Cardiac muscle cell (in vitro differentiated cells and primary cell): ENCODE measurements at regions not wholly inside any gene's neighbourhood (a gene's known extent, or its start where the extent isn't known, plus 50 kb on each side); places are given as distances from the start of the nearest gene placed in this dataset.
"Not testable (repeated sequence)": the region's sequence is repeated elsewhere in the genome, so short reads cannot be mapped to it uniquely, and the experiment has no call there.

Source experiments
- DNase-seq, 2 donors: peaks; one replicate each; pipeline versions ENCODE4 v3.0.0 to v3.0.0-alpha.2; 2010 to 2017; ENCODE audit warnings: low read depth in 1 of 2, low spot score in 1 of 2
- H3K27ac ChIP-seq: fragments of 200-600 bp; sonication (generic); 2 replicates; pipeline ENCODE4 v1.5.1; 2016
- H3K27me3 ChIP-seq: fragments of 200-600 bp; sonication (generic); 2 replicates; pipeline ENCODE4 v1.6.0; 2016; ENCODE audit warnings: control low read depth
- H3K36me3 ChIP-seq: fragments of 200-600 bp; sonication (generic); 2 replicates; pipeline ENCODE4 v1.5.1; 2016; ENCODE audit warnings: control low read depth
- H3K4me1 ChIP-seq: fragments of 200-600 bp; sonication (generic); 2 replicates; pipeline ENCODE4 v1.8.1; 2017; ENCODE audit warnings: low read depth, mild to moderate bottlenecking, mixed run types
- H3K4me3 ChIP-seq: fragments of 200-600 bp; sonication (generic); 2 replicates; pipeline ENCODE4 v1.5.1; 2016; ENCODE audit warnings: mild to moderate bottlenecking
- H3K9me3 ChIP-seq: fragments of 200-600 bp; sonication (generic); 2 replicates; pipeline ENCODE4 v1.5.1; 2017; ENCODE audit warnings: low read depth, mild to moderate bottlenecking, control low read depth
- TF ChIP-seq, protein P1 (sequence below): IDR thresholded peaks from 2 replicates; pipeline ENCODE4 v1.5.1; 2012; ENCODE audit warnings: low read depth, mild to moderate bottlenecking, low read length

GRCh38 chr14:45893127-45893526 lies 640.1 kb upstream of the MIS18BP1 start:
- Histone ChIP-seq H3K27me3 (no peaks in the 10 kb centered on the region), H3K9me3 (no peaks in the 10 kb centered on the region), H3K4me1 (peaks cover 16% of the 10 kb centered on the region), H3K27ac (no peak overlapping the region), H3K4me3 (no peak overlapping the region), H3K36me3 (no peaks in the 10 kb centered on the region)
- TF ChIP-seq, protein P1, sequence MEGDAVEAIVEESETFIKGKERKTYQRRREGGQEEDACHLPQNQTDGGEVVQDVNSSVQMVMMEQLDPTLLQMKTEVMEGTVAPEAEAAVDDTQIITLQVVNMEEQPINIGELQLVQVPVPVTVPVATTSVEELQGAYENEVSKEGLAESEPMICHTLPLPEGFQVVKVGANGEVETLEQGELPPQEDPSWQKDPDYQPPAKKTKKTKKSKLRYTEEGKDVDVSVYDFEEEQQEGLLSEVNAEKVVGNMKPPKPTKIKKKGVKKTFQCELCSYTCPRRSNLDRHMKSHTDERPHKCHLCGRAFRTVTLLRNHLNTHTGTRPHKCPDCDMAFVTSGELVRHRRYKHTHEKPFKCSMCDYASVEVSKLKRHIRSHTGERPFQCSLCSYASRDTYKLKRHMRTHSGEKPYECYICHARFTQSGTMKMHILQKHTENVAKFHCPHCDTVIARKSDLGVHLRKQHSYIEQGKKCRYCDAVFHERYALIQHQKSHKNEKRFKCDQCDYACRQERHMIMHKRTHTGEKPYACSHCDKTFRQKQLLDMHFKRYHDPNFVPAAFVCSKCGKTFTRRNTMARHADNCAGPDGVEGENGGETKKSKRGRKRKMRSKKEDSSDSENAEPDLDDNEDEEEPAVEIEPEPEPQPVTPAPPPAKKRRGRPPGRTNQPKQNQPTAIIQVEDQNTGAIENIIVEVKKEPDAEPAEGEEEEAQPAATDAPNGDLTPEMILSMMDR: no peak
- DNase-seq: no peak

GRCh38 chr14:45891417-45892080 lies 638.5 kb upstream of the MIS18BP1 start:
- peak in 1 of 2 donors; percentile 28 for DNase-seq
- H3K27ac ChIP-seq: no peak overlapping the region
- H3K4me3 ChIP-seq: no peak overlapping the region
- no peaks in the 10 kb centered on the region for H3K36me3 ChIP-seq
- peaks cover 7% of the 10 kb centered on the region for H3K4me1 ChIP-seq
- H3K9me3 ChIP-seq: no peaks in the 10 kb centered on the region
- TF ChIP-seq, protein P1: no peak
- H3K27me3 ChIP-seq: no peaks in the 10 kb centered on the region

GRCh38 chr14:45888766-45889285 lies 635.8 kb upstream of the MIS18BP1 start:
- not testable (repeated sequence) for H3K36me3 ChIP-seq, H3K4me1 ChIP-seq, H3K4me3 ChIP-seq, H3K9me3 ChIP-seq, H3K27me3 ChIP-seq, DNase-seq, H3K27ac ChIP-seq

GRCh38 chr14:45877981-45878380 lies 625.0 kb upstream of the MIS18BP1 start:
- Histone ChIP-seq H3K4me3 (no peak overlapping the region), H3K27me3 (no peaks in the 10 kb centered on the region), H3K36me3 (no peaks in the 10 kb centered on the region), H3K27ac (no peak overlapping the region), H3K4me1 (no peaks in the 10 kb centered on the region), H3K9me3 (no peaks in the 10 kb centered on the region)
- DNase-seq: no peak
- TF ChIP-seq, protein P1: no peak

DNA sequence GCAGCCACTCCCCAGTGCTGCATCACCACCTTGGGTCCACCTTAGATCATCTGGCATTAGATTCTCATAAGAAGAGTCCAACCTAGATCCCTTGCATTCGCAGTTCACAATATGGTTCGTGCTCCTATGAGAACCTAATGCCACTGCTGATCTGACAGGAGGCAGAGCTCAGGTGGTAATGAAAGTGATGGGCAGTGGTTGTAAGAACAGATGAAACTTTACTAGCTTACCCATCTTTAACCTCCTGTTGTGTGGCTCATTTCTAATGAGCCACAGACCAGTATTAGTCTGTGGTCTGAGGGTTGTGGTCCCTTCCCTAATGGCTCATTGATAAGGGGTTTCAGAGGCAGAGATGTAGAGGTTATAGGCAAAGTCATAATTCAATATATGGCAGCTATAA lies 615.9 kb upstream of the MIS18BP1 start:
- Histone ChIP-seq H3K9me3 (no peaks in the 10 kb centered on the region), H3K36me3 (no peaks in the 10 kb centered on the region), H3K27ac (no peak overlapping the region), H3K27me3 (no peaks in the 10 kb centered on the region), H3K4me1 (no peaks in the 10 kb centered on the region), H3K4me3 (no peak overlapping the region)
- TF ChIP-seq, protein P1: no peak
- DNase-seq: no peak

DNA sequence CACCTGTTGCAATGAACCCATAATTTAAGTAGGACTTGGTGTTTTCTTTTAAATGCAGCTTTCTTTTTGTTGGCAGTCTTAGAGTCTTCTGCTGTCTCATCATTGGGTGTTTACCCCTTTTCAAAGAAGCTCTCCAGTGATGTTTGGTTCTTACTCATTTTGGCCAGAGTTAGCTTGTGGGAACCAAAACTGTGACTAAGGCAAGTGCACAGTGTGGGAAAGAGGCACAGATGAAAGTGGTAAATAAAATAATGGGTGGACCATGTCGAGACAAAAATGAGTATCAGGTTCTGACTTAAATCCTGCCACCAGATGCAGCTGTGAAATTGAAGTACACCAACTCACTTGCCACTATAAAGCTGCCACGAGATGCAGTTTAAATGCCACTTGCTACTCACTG lies 615.4 kb upstream of the MIS18BP1 start:
- H3K27me3 ChIP-seq: no peaks in the 10 kb centered on the region
- no peak for DNase-seq
- no peaks in the 10 kb centered on the region for H3K4me1 ChIP-seq
- no peaks in the 10 kb centered on the region for H3K9me3 ChIP-seq
- H3K36me3 ChIP-seq: no peaks in the 10 kb centered on the region
- TF ChIP-seq, protein P1: no peak
- no peak overlapping the region for H3K4me3 ChIP-seq
- no peak overlapping the region for H3K27ac ChIP-seq
